Effector CD4-positive, alpha-beta T cell (primary cell): ENCODE measurements at regions not wholly inside any gene's neighbourhood (a gene's known extent, or its start where the extent isn't known, plus 50 kb on each side); places are given as distances from the start of the nearest gene placed in this dataset.
"Not testable (repeated sequence)": the region's sequence is repeated elsewhere in the genome, so short reads cannot be mapped to it uniquely, and the experiment has no call there.

Experiments used
- DNase-seq: peaks from one replicate; pipeline ENCODE4 v3.0.0-alpha.2; 2020

GRCh38 chr12:13924286-13924685 is 57.1 kb downstream of the GRIN2B start:
- DNase-seq, result no peak

GRCh38 chr12:13918897-13919296 is 62.5 kb downstream of the GRIN2B start:
- no peak for DNase-seq

- no peak for DNase-seq
Observed at GRCh38 chr12:13915096-13915495, 66.3 kb downstream of the GRIN2B start.

- no peak for DNase-seq
Observed at GRCh38 chr12:13913371-13913770, 68.0 kb downstream of the GRIN2B start.

- no peak for DNase-seq
Observed at GRCh38 chr12:13911756-13912554, 69.4 kb downstream of the GRIN2B start.

- no peak for DNase-seq
Observed at GRCh38 chr12:13905794-13906193, 75.6 kb downstream of the GRIN2B start.

- no peak for DNase-seq
Observed at GRCh38 chr12:13900718-13901117, 80.7 kb downstream of the GRIN2B start.

- not testable (repeated sequence) for DNase-seq
Observed at GRCh38 chr12:13898387-13898786, 83.0 kb downstream of the GRIN2B start.

GRCh38 chr12:13897811-13898210 is 83.6 kb downstream of the GRIN2B start:
- DNase-seq, result no peak

GRCh38 chr12:13896063-13896626 is 85.3 kb downstream of the GRIN2B start:
- no peak for DNase-seq

GRCh38 chr12:13891902-13892301 is 89.5 kb downstream of the GRIN2B start:
- DNase-seq, result no peak

GRCh38 chr12:13890943-13891342 is 90.5 kb downstream of the GRIN2B start:
- DNase-seq, result no peak

GRCh38 chr12:13887779-13888388 is 93.5 kb downstream of the GRIN2B start:
- DNase-seq, result no peak

- DNase-seq, result no peak
Observed at GRCh38 chr12:13882176-13882575, 99.2 kb downstream of the GRIN2B start.

- no peak for DNase-seq
Observed at GRCh38 chr12:13880613-13881012, 100.8 kb downstream of the GRIN2B start.

GRCh38 chr12:13875744-13876143 is 105.7 kb downstream of the GRIN2B start:
- DNase-seq, result no peak

GRCh38 chr12:13870255-13870654 is 111.1 kb downstream of the GRIN2B start:
- DNase-seq, result no peak

GRCh38 chr12:13864081-13864673 is 117.2 kb downstream of the GRIN2B start:
- peak; percentile 24 for DNase-seq

GRCh38 chr12:13857750-13858149 is 123.7 kb downstream of the GRIN2B start:
- DNase-seq, result no peak

GRCh38 chr12:13853471-13853870 is 127.9 kb downstream of the GRIN2B start:
- DNase-seq, result no peak

GRCh38 chr12:13851828-13852227 is 129.6 kb downstream of the GRIN2B start:
- DNase-seq, result no peak

GRCh38 chr12:13849456-13849855 is 131.9 kb downstream of the GRIN2B start:
- no peak for DNase-seq

GRCh38 chr12:13843841-13844240 is 137.6 kb downstream of the GRIN2B start:
- no peak for DNase-seq

GRCh38 chr12:13841358-13841757 is 140.0 kb downstream of the GRIN2B start:
- no peak for DNase-seq
